PC-9 (cell line): ENCODE measurements at regions not wholly inside any gene's neighbourhood (a gene's known extent, or its start where the extent isn't known, plus 50 kb on each side); places are given as distances from the start of the nearest gene placed in this dataset.

ENCODE experiments used
- CTCF ChIP-seq: fragments of 200-600 bp; sonication (generic); conservative IDR thresholded peaks from 2 replicates; pipeline ENCODE4 v1.6.1; 2017; ENCODE audit warnings: mixed run types, antibody characterized with exemption, mild to moderate bottlenecking, moderate library complexity
- EZH2 ChIP-seq: fragments of 200-600 bp; sonication (generic); IDR thresholded peaks from 2 replicates; pipeline ENCODE4 v1.8.0; 2017; ENCODE audit warnings: antibody characterized with exemption, low read depth

- no peak for TF ChIP-seq CTCF
- no peak for TF ChIP-seq EZH2
These were observed 93.4 kb downstream of the C16orf95 start for GRCh38 chr16:87223656-87224248.
